ENCODE measurements at regions not wholly inside any gene's neighbourhood (a gene's known extent, or its start where the extent isn't known, plus 50 kb on each side); places are given as distances from the start of the nearest gene placed in this dataset.
"Not testable (repeated sequence)": the region's sequence is repeated elsewhere in the genome, so short reads cannot be mapped to it uniquely, and the experiment has no call there.

- not testable (repeated sequence) for DNase-seq
Observed at GRCh38 chr7:25602730-25603426, 374.6 kb upstream of the NPVF start.

DNA sequence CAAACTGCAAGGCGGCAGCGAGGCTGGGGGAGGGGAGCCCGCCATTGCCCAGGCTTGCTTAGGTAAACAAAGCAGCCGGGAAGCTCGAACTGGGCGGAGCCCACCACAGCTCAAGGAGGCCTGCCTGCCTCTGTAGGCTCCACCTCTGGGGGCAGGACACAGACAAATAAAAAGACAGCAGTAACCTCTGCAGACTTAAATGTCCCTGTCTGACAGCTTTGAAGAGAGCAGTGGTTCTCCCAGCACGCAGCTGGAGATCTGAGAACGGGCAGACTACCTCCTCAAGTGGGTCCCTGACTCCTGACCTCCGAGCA is 375.1 kb upstream of the NPVF start:
- DNase-seq = not testable (repeated sequence)

DNA sequence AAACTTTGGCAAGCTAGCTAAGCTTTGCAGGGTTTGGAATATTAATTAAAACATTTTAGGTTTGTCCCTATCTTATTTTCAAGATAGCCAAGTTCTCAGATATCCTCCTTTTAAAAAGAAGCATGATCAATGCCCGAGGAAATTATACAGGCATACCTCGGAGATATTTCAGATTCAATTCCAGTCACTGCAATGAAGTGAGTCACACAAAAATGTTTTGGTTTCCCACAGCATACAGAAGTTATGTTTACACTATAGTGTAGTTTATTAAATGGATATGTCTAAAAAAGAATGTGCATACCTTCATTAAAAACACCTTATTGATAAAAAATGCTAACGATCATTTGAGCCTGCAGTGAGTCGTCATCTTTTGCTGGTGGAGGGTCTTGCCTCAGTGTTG is 382.9 kb upstream of the NPVF start:
- no peak for DNase-seq

DNA sequence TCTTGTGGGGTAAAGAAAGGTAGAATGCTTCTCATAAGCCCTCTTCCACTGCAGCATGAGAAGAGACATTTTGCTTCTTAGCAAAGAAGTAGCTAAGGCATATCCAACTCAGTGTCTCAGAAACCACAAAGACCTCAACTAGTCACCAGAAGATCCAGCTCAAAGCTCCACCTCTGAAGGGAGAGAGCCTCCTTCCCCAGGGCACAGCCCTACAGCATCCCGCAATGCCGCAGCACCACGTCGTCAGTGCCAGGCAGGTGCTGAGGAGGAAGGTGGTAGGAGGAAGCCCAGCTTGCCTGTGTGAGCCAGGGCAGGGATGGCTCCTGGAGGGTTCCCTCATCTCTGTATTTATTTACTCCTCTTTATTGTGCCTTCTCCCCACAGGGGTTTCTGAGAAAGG is 385.6 kb upstream of the NPVF start:
- DNase-seq = no peak

DNA sequence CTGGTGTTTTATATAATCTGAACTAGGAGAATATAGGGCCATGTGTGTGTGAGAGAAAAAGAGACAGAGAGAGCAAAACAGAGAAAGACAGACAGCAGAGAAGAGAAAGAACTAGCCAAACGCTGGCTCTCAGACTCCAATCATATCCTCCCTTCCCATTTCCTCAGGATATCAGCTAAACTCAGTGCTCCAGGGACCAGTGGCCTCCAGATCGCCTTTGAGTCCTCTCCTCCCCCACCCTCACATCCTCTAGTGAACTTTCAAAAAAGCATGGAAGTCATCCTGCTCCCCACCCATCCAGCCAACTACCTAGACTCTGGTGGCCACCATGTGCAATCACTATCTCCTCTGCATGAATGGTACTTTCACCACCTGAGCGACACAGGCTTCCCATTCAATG is 386.1 kb upstream of the NPVF start:
- no peak for DNase-seq

- DNase-seq = no peak
Observed at GRCh38 chr7:25615003-25615402, 386.7 kb upstream of the NPVF start.

- no peak for DNase-seq
Observed at GRCh38 chr7:25615593-25615992, 387.3 kb upstream of the NPVF start.

DNA sequence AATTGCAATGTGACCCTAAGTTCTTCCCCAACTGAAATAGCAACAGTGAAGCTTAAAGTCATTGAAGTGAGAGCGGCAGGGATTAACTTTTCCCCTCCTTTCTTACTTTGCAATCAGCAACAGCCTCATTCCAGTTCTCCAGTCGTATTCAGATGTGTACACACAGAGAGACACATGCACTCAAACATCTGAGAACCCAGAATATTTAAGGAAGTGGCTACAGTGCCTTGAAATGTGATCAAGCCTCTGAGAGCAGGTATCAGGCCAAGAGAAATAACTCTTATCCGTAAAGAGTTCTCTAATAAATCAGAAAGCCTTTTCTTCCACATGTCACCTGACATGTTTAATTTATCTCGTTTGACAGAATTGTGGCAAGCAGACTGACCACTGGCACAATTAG is 388.9 kb upstream of the NPVF start:
- no peak for DNase-seq

GRCh38 chr7:25617673-25618072 is 389.4 kb upstream of the NPVF start:
- DNase-seq = no peak

DNA sequence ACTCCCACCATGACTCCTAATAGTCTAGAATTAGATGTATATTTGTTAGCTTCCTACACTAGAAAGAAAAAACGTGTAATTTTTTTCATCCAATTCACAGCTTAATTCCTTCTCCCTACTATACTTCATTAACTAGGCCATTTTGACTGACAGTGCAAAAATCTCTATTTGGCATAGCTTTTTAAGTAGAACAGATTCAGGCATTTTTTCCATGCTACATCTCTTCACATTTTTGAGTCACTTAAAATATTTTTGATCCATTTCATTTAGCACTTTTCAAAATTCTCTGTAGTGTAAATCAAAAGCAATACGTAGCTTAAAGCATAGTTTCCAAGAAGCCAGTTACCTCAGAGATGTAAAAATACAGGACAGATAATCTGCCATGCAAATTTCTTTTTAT is 391.1 kb upstream of the NPVF start:
- no peak for DNase-seq

DNA sequence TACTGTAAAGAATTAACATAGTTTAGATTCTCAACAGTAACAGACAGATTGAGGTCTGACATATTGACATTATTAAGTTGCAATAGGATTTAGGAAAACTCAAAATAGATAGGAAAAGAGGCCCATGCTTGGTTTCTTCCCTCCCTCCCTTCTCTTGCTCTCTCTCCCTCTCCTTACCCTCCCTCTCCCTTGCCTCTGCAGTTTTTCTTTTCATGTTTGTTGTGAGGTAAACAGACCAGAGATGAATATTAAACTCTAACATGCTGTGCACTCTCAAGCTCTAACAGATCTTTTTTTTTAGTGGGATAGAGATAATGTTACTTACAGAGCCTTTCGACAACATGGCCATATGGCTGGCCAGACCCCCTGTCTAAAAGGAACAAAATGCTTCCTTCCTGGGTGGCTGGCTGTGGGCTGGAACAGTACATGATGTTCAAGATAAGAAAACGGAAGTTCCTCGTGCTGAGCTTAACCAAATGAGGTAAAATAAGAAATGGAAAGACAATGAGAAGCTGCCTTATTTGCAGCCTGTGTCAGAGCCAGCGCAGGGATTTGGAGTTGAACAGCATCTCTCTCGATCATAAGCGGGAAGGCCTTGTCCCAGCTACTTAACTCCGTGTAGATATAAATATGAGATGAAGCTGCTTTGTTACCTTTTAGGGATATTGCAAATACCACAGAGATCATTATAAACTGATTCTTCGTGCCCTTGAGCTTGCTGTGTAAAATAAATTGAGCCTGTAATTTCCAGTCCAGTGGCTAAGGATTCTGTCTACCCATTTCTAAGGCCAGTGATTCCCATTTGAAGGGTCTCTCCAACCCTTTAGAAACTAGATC is 391.9 kb upstream of the NPVF start:
- DNase-seq = no peak

- no peak for DNase-seq
Observed at GRCh38 chr7:25621993-25622392, 393.7 kb upstream of the NPVF start.

DNA sequence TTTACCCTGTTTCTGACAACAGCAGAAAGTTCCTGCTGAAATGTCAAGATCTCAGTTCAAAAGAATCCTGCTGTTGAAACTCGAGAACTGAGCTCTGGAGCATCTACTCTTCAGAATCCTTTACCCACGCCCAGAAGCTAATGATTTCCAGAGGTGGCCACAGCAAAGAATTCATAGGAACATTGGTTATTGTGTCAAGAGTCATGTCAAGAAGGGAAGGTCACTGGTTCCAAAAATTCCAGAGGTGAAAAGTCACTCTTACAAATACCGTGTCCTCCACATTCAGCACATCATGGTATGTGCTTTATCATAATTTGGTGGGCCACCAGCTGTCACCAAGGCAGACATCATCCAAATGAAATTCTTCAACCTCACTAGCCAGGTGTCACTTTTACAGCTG is 394.4 kb upstream of the NPVF start:
- DNase-seq = no peak

- no peak for DNase-seq
Observed at GRCh38 chr7:25624051-25624450, 395.8 kb upstream of the NPVF start.

- no peak for DNase-seq
Observed at GRCh38 chr7:25624833-25625232, 396.5 kb upstream of the NPVF start.

DNA sequence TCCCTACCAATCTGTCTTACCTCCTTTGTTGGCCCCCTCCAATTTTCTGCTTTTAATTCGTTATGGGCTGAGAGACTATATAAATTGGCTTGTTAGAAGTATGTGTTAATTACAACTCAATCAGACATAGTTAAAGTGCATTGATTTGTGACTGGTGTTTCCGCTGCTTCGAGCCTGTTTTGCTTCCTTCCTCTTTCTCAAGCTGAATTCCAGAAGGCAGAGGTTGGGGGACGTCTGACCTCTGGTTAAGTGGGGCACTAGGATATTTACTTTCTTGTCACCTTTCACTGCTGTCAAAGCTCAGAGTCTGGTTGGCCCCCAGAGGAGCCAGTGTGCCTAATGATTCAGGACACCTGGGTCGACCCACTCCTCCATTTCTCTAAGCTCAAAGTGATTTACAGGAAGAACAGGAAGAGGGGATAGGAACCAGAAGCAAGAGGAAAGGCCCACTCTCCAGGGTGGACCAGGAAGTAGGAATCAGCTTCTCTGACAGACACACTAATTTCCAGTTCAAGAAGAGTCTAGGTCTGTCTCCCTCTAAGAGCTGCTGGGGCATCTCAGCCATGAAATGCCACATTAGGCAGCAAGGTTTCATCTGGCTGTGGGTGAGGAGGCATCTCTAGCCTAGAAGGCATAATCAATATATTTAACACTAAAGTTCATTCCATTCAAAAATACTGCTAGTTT is 397.2 kb upstream of the NPVF start:
- no peak for DNase-seq

DNA sequence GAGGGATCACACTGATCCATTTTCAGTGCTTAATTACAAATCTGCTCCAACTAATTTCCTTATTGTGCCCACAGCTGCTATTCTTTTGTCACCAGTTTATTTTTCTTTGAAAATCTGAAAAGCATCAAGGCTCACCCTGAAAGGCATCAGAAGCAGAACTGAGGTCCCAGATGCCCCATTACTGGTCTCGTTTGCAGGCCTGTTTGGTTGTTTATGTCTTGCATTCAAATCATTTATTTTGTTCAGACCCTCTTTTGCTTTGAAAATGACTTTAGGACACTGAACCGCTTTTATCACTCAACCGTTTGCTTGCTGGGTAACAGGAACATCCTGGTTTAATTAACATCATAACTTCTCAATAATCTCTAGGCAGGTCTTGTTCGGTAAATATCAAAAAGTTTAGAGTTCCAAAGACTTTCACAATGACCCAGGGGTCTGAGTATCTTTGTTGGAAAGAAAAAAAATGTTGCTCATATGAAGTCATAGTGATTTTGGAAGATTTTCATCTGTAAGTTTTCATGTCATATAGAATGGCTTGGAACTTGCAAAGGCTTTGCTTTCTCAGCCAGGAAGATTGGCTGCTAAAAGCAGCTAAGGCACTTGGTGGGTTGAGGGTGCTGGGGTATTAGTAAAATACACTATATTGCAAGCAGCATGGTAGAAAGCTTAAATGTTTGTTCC is 398.3 kb upstream of the NPVF start:
- DNase-seq = no peak

DNA sequence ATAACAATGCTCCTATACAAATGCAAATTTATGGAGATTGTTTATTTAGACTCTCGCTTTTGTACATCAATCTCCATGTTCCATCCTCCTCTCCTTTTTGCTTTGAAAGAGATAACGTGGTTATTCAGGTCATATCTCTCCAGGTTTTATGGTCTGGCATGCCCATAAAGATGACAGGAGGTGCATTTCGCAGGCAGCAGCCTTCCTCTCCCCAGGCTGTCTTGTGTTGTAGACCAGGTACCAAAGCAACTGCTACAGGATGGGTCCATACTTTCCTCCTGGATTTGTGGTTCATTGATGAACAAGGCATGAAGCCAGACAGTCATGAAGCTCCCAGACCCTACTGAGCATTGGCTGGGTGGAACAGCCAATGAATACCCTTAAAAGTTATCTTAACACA is 400.2 kb upstream of the NPVF start:
- no peak for DNase-seq

- no peak for DNase-seq
Observed at GRCh38 chr7:25632616-25633015, 404.3 kb upstream of the NPVF start.

DNA sequence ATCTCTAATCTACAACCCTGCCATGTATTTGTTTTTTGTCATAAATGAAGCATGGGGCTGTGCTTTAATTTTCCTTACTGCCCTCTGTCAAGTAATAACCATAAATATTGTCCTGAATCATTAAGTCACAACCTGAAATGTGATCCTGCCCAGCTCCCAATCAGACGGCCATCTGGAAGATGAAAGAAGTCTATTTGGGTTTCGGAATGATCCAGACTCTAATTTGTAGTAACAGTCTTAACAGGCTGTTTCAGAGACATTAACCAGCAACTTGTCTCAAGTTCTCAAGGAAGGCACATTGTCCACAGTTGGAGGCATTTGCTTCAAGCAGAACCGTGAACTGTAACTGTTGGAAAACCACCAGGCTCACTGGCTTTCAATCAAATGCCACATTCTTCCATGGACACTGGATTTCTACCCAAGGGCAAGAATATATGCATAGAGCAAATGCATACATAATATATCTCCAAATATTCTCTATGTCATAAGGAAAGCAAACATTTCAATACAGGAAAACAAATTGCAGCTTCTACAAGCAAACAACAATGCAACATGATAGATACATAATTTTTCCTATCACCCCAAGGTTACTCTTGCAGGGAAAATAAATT is 405.2 kb upstream of the NPVF start:
- no peak for DNase-seq

DNA sequence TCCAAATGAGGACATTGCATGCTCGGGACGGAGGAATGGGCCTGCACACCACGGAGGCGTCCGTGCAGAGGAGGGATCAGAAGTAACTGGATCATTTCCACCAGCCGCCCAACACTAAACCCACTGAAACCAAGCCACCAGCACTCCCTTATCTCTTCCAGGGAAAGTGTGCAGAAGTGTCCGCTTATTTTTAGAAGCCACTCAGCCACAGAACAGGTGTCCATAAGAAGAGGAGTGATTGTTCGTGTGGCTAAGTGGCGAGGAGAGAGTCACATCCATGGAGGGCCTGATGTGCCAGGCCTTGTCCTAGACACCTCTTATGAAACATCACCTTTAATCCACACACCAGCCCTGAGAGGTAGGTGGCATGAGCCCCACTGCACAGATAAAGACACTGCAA is 407.9 kb upstream of the NPVF start:
- no peak for DNase-seq

DNA sequence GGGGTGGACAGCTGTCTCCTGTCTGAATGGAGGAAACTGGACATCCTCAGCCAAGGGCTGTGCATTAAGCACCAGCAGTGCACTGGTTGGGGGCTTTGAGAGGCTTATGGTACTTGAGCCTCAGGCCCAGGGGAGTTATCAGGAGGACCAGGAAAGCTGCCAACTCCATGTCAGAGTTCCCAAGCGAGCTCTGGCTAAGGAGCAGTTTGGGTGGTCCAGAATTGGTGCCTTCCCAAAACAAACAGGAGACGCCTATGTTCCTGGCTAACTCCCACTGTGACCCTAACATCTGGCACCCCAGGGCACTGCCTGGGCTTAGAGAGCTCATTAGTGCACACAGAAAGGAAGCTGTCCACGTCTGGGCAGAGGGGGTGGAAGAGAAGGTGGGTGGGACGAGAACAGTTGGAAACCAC is 408.6 kb upstream of the NPVF start:
- DNase-seq = no peak

GRCh38 chr7:25638068-25638467 is 409.8 kb upstream of the NPVF start:
- no peak for DNase-seq
